Breast epithelium (tissue), 4 donors: ENCODE measurements at regions not wholly inside any gene's neighbourhood (a gene's known extent, or its start where the extent isn't known, plus 50 kb on each side); places are given as distances from the start of the nearest gene placed in this dataset.

Source experiments
- DNase-seq, 2 donors: peaks; one replicate each; pipeline ENCODE4 v3.0.0-alpha.2; 2019; ENCODE audit warnings: low spot score in 2 of 2
- H3K27ac ChIP-seq, 2 donors: fragments of 200-600 bp; sonication (generic) in 1 of 2; one replicate each; pipeline ENCODE4 v1.5.1; 2016 to 2019; ENCODE audit warnings: mild to moderate bottlenecking in 1 of 2
- H3K27me3 ChIP-seq, 2 donors: fragments of 200-600 bp; sonication (generic) in 1 of 2; one replicate each; pipeline versions ENCODE4 v1.5.1 to v1.6.0; 2017 to 2019; ENCODE audit warnings: control low read depth in 1 of 2, mild to moderate bottlenecking in 1 of 2
- H3K36me3 ChIP-seq: fragments of 200-600 bp; one replicate; pipeline ENCODE4 v1.5.1; 2019
- H3K4me1 ChIP-seq, 2 donors: fragments of 200-600 bp; sonication (generic); one replicate each; pipeline ENCODE4 v1.5.1; 2016 to 2019; ENCODE audit warnings: control low read depth in 1 of 2
- H3K4me3 ChIP-seq, 3 donors: fragments of 200-600 bp; sonication (generic); 1 replicate in 2 of 3; 2 replicates in 1 of 3; pipeline ENCODE4 v1.5.1; 2016 to 2019; ENCODE audit warnings: mild to moderate bottlenecking in 3 of 3, moderate library complexity in 2 of 3
- H3K9me3 ChIP-seq, 2 donors: fragments of 200-600 bp; sonication (generic) in 1 of 2; one replicate each; pipeline ENCODE4 v1.5.1; 2016 to 2019; ENCODE audit warnings: control low read depth in 1 of 2
- POLR2A ChIP-seq: fragments of 450-650 bp; IDR thresholded peaks from one replicate; pipeline ENCODE4 v1.6.1; 2016; ENCODE audit warnings: antibody characterized with exemption, mild to moderate bottlenecking, moderate library complexity
- POLR2AphosphoS5 ChIP-seq, 3 donors: sonication (generic); formaldehyde crosslinking; IDR thresholded peaks; one replicate each; pipeline ENCODE4 v1.6.1; 2017; ENCODE audit warnings: antibody characterized with exemption in 3 of 3
- intact Hi-C: fragments of 100-400 bp; cut with DNase I; formaldehyde crosslinking; loops from one replicate; pipeline ENCODE4 v1.15.1; 2023; ENCODE audit warnings: low total_unique reads
- TF ChIP-seq, protein P1 (sequence below), 3 donors: fragments of 450-650 bp; IDR thresholded peaks; one replicate each; pipeline ENCODE4 v1.5.1; 2016 to 2017; ENCODE audit warnings: antibody characterized with exemption in 3 of 3, mild to moderate bottlenecking in 3 of 3, moderate library complexity in 3 of 3

DNA sequence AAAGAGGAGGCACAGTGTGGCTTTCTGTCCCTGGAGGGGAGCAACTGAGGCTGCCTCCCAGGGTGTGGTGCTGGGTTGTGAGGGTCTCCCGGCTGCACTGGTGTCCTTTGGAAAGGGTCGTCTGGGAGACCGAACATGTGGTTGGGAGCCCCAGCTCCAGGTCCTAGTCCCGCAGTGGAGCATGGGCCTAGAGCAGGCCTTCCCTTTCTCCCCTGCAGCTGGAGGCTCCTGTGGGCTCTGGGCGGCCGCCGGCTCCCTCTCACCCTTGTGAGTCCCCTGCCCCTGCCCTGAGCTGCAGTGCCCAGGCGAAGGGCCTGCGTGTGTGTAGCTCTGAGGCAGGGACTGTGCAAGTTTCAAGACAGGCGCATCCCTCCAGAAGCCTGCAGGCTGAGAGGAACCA lies 1492.7 kb downstream of the BRD1 start:
- H3K4me1 ChIP-seq = no peaks in the 10 kb centered on the region
- no peak overlapping the region for H3K27ac ChIP-seq
- no peak for DNase-seq
- peaks cover 0 to 54% of the 10 kb centered on the region in 2 donors for H3K27me3 ChIP-seq
- no peaks in the 10 kb centered on the region for H3K36me3 ChIP-seq
- no peak overlapping the region for H3K4me3 ChIP-seq
- H3K9me3 ChIP-seq = no peaks in the 10 kb centered on the region
- intact Hi-C loops = no loop called here
- TF ChIP-seq POLR2AphosphoS5 (IDR thresholded peaks at IDR 0.05) (no peak), POLR2A (no peak)
- TF ChIP-seq, protein P1, sequence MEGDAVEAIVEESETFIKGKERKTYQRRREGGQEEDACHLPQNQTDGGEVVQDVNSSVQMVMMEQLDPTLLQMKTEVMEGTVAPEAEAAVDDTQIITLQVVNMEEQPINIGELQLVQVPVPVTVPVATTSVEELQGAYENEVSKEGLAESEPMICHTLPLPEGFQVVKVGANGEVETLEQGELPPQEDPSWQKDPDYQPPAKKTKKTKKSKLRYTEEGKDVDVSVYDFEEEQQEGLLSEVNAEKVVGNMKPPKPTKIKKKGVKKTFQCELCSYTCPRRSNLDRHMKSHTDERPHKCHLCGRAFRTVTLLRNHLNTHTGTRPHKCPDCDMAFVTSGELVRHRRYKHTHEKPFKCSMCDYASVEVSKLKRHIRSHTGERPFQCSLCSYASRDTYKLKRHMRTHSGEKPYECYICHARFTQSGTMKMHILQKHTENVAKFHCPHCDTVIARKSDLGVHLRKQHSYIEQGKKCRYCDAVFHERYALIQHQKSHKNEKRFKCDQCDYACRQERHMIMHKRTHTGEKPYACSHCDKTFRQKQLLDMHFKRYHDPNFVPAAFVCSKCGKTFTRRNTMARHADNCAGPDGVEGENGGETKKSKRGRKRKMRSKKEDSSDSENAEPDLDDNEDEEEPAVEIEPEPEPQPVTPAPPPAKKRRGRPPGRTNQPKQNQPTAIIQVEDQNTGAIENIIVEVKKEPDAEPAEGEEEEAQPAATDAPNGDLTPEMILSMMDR (IDR thresholded peaks at IDR 0.05) = no peak

DNA sequence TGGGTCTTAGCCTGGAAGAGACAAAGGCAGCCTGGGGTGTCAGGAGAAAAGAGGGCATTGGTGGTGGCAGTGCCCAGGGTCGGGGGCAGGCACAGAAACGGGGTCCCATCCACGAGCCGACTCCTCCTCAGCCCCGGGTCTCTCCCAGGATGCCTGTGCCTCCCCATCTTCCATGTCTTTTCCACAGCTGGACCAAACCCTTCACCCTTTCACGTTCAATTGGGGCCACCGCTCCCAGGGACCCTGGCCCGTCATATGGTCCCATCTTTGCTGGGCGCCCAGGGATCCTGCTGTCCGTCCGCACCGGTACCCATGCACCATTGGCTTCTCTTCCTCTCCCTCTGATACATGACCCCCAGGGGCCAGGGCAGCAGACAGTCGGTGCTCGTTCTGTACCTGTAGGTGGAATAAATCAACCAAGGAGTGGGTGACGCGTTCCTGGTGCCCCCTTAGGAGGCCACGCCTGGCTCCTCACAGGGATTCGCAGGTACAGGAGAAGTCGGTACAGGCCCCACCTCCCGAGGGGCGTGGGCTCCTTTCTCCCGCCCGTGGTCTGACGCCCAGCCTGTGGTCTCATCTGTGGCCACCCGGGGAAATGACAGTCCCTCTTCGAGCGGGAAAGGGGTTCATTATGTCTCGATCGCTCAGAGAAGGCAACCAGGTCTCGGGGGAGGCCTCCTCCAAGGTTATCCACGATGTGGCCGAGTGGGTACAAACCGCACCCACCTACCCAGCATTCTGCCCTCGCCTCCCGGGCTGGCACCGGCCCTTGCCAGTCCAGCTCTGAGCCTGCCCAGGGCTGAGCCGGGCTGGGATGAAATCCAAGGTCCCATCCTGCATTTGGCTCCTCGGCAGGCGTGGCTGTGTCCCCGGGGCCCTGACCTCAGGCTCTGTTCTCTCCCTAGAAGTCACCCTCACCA lies 1493.6 kb downstream of the BRD1 start:
- Histone ChIP-seq H3K27ac (no peak overlapping the region), H3K36me3 (no peaks in the 10 kb centered on the region), H3K9me3 (peaks cover 5 to 7% of the 10 kb centered on the region in 2 donors), H3K4me1 (no peaks in the 10 kb centered on the region), H3K4me3 (no peak overlapping the region), H3K27me3 (peaks cover 0 to 46% of the 10 kb centered on the region in 2 donors)
- intact Hi-C loops = no loop called here
- peak in 1 of 2 donors; percentile 47 for DNase-seq
- TF ChIP-seq POLR2A = no peak
- TF ChIP-seq, protein P1 (IDR thresholded peaks at IDR 0.05) = no peak
- TF ChIP-seq POLR2AphosphoS5 (IDR thresholded peaks at IDR 0.05) = no peak

DNA sequence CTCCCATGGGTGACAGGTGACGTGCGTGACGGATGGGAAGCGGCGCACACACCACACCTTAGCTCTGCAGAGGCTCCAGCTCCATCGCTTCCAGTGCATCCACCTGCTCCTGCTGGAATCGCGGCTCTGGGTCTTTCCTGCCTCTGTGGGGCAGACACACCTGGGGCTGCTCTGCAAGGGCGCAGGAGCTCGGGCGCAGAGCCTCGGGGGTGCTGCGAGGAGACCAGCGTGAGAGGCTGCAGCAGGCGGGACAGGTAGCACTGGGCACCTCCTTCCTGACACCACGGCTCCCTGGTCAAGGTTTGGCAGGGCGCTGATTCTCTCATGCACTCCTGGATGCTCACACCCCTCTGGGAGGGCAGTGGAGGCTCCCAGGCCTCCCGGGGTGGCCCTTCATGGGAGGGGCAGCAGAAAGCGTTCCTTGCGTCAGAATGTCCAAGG lies 1494.3 kb downstream of the BRD1 start:
- peak in 1 of 2 donors; percentile 25 for DNase-seq
- peaks cover 0 to 38% of the 10 kb centered on the region in 2 donors for H3K27me3 ChIP-seq

DNA sequence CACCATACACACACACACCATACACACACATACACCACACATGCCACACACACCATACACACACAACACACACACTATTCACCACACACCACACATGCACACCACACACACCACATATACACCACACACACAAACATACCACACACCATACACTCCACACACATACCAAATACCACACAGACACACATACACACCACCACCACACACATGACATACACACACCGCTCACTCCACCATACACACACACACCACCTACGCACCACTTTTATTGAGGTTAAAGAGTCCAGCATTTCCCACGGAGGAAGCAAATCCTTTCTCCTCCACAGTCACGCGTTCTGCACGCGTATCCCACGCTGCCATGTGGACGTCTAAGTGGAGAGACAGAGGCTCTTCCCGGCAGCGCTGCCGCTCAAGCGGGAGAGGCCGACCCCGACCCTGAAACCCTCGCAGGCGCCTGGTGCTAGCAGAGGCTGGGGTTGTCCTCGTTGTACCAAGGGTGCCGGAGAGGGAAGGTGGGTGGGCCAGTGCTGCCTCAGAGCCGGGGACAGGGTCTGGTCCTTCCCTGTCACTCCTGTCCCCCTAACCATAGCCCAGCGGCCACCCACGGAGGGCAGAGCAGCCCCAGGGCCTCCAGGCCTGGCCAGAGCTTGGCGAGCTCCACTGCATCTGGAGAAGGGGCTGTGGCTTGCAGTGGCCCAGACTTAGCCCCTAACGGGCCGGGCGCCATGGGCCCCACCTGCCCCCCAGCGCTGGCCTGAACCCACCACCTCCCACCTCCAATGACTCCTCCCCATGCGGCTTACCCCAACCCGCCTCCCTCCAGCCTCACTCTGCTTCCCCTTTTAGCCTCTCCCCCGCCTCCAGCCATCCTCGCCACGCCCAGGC lies 1495.0 kb downstream of the BRD1 start:
- peak in 1 of 2 donors; percentile 41 for DNase-seq
- H3K9me3 ChIP-seq = peaks cover 5 to 19% of the 10 kb centered on the region in 2 donors
- intact Hi-C loops = no loop called here
- no peaks in the 10 kb centered on the region for H3K4me1 ChIP-seq
- TF ChIP-seq POLR2A (no peak), POLR2AphosphoS5 (IDR thresholded peaks at IDR 0.05) (no peak)
- TF ChIP-seq, protein P1 (IDR thresholded peaks at IDR 0.05) = no peak
- H3K36me3 ChIP-seq = no peaks in the 10 kb centered on the region
- no peak overlapping the region for H3K4me3 ChIP-seq
- H3K27me3 ChIP-seq = peaks cover 0 to 36% of the 10 kb centered on the region in 2 donors
- no peak overlapping the region for H3K27ac ChIP-seq

More for the DNA sequence above, 1494.3 kb downstream of the BRD1 start:
- Histone ChIP-seq H3K4me3 (no peak overlapping the region), H3K4me1 (no peaks in the 10 kb centered on the region), H3K9me3 (peaks cover 5 to 13% of the 10 kb centered on the region in 2 donors), H3K27ac (no peak overlapping the region), H3K36me3 (no peaks in the 10 kb centered on the region)
- TF ChIP-seq POLR2A (no peak), POLR2AphosphoS5 (IDR thresholded peaks at IDR 0.05) (no peak)
- TF ChIP-seq, protein P1 (IDR thresholded peaks at IDR 0.05) = no peak
- intact Hi-C loops = no loop called here
